Left ventricle myocardium inferior (tissue), 1 donor: ENCODE measurements at regions not wholly inside any gene's neighbourhood (a gene's known extent, or its start where the extent isn't known, plus 50 kb on each side); places are given as distances from the start of the nearest gene placed in this dataset.

Source experiments
- DNase-seq: peaks from one replicate; pipeline ENCODE4 v3.0.0-alpha.2; 2020
- H3K27ac ChIP-seq: fragments of 200-600 bp; replicated peaks from 2 replicates; pipeline ENCODE4 v1.8.0; 2021
- H3K27me3 ChIP-seq: fragments of 200-600 bp; 2 replicates; pipeline ENCODE4 v1.8.0; 2021; ENCODE audit warnings: low read depth
- H3K36me3 ChIP-seq: fragments of 200-600 bp; 2 replicates; pipeline ENCODE4 v1.8.0; 2021
- H3K4me1 ChIP-seq: fragments of 200-600 bp; 2 replicates; pipeline ENCODE4 v1.8.0; 2021
- H3K4me3 ChIP-seq: fragments of 200-600 bp; 2 replicates; pipeline ENCODE4 v1.8.0; 2021; ENCODE audit warnings: mild to moderate bottlenecking, moderate library complexity
- H3K9me3 ChIP-seq: fragments of 200-600 bp; replicated peaks from 2 replicates; pipeline ENCODE4 v1.8.0; 2021
- intact Hi-C: fragments of 100-400 bp; cut with micrococcal nuclease; formaldehyde crosslinking; loops from one replicate; pipeline ENCODE4 v1.11.0; 2022
- TF ChIP-seq, protein P1 (sequence below): fragments of 200-600 bp; IDR thresholded peaks from 2 replicates; pipeline ENCODE4 v1.8.0; 2021; ENCODE audit warnings: antibody characterized with exemption, mild to moderate bottlenecking, borderline replicate concordance
- donor health status: DM: no; HTN: yes; CAD: no; lungs with severe emphysema.

DNA sequence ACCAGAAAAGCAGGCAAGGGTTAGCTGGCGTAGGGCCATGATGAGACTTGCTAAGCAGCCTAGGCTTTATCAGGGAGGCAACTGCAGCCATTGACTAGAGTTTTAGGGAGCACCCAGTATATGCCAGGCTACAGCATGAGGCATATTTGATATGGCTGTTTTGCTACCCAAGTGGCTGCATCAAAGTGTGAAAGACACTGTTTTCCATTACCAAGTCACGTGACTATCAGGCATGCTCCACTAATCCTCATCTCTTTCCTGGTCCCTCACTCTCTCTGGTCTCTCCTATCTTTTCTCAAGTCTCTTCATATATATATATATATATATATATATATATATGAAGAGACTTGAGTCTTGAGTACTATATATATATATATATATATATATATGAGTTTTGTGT lies 206.7 kb upstream of the POU3F1 start:
- H3K36me3 ChIP-seq, result no peaks in the 10 kb centered on the region
- H3K4me3 ChIP-seq, result no peak overlapping the region
- no peaks in the 10 kb centered on the region for H3K9me3 ChIP-seq
- TF ChIP-seq, protein P1, sequence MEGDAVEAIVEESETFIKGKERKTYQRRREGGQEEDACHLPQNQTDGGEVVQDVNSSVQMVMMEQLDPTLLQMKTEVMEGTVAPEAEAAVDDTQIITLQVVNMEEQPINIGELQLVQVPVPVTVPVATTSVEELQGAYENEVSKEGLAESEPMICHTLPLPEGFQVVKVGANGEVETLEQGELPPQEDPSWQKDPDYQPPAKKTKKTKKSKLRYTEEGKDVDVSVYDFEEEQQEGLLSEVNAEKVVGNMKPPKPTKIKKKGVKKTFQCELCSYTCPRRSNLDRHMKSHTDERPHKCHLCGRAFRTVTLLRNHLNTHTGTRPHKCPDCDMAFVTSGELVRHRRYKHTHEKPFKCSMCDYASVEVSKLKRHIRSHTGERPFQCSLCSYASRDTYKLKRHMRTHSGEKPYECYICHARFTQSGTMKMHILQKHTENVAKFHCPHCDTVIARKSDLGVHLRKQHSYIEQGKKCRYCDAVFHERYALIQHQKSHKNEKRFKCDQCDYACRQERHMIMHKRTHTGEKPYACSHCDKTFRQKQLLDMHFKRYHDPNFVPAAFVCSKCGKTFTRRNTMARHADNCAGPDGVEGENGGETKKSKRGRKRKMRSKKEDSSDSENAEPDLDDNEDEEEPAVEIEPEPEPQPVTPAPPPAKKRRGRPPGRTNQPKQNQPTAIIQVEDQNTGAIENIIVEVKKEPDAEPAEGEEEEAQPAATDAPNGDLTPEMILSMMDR, result no peak
- peaks cover 87% of the 10 kb centered on the region for H3K27me3 ChIP-seq
- no peaks in the 10 kb centered on the region for H3K4me1 ChIP-seq
- no peak for DNase-seq
- no peak overlapping the region for H3K27ac ChIP-seq
- intact Hi-C loops, result no loop called here

DNA sequence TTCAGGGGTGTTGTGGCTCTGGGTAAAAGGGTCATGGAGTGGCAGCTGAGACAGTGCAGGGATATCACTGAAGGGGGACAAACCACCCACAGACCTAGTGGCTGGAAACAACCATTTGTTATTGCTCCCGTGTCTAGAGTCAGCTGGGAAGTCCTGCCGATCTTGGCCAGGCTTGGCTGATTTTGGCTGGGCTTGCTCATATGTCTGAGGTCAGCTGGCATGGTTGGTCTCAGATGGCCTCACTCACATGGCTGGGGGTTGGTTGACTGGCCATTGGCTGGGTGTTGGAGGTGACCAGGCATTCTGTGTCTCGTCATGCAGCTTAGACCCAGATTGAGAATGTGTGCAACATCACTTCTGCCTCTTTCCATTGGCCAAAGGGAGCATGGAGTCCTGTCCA lies 203.8 kb upstream of the POU3F1 start:
- Histone ChIP-seq H3K27me3 (peaks cover 73% of the 10 kb centered on the region), H3K4me3 (no peak overlapping the region), H3K9me3 (no peaks in the 10 kb centered on the region), H3K36me3 (no peaks in the 10 kb centered on the region), H3K27ac (no peak overlapping the region), H3K4me1 (no peaks in the 10 kb centered on the region)
- intact Hi-C loops, result no loop called here
- TF ChIP-seq, protein P1, result no peak
- DNase-seq, result no peak

DNA sequence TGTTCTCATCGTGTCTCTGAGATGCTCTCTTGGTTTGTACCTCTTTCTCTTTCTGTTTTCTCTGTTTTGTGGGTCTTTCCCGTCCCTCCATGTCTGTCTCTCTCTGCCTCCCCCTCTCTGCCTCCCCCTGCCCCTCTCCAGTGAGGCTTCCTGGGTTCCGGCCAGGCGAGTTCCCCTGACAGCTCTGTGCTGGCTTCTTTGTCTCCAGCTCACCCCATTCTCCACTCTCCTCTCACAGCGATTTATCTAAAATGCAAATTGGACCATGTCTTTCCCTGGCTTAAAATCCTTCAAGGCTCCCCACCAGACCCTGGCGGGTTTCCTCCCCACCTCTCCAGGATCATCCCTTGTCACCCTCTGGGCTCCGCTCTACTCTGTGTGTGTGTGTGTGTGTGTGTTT lies 202.4 kb upstream of the POU3F1 start:
- Histone ChIP-seq H3K4me3 (no peak overlapping the region), H3K9me3 (no peaks in the 10 kb centered on the region), H3K27me3 (peaks cover 62% of the 10 kb centered on the region), H3K36me3 (no peaks in the 10 kb centered on the region), H3K4me1 (no peaks in the 10 kb centered on the region), H3K27ac (no peak overlapping the region)
- intact Hi-C loops, result no loop called here
- TF ChIP-seq, protein P1, result no peak
- no peak for DNase-seq

DNA sequence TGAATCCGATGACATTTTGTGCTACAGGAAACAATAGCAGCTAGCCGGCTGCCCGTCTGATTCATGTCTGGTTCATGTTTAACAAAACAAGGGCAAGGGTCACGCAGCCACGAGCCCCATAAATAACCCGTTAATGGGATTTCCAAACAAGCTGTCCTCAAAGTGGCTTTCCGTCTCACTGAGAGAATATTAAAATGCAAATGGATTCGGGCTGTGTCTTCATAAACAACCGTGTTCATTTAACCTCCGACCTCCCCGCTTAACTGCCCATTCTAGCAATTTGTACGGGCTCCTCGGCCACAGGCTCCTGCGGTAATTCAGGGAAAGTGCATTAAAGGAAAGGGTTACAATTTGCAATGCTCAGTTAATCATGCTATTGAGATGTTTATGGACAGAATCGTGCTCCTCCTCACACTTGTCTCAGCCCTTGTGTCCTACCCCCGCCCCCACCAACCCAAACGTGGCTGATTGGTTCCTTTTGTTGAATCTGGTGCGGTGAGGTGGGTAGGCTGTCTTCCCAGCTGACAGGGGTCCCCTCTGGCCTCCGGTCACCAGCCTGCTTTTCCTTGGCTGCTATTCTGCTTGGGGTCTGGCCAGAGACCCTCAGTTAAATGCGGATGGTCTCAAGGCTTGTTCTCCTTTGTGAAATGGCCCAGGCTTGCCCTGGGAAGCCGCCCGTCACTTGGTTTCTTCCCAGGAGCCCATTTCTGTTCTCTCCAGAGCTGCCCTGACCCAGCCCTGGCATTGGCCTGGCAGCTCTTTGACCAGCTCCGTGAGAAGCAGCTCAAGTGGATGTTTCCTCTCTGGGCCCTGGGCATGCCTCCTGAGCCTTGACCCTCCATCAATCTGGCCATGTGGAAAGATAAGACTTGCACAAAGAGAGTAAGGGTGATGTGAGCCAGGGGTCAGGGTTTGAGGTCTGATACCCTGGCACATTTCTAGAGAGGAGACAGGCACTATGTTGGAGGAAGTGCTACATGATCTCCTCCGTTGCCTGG lies 200.7 kb upstream of the POU3F1 start:
- Histone ChIP-seq H3K4me1 (no peaks in the 10 kb centered on the region), H3K27me3 (peaks cover 50% of the 10 kb centered on the region), H3K9me3 (no peaks in the 10 kb centered on the region), H3K27ac (no peak overlapping the region), H3K36me3 (no peaks in the 10 kb centered on the region), H3K4me3 (no peak overlapping the region)
- intact Hi-C loops, result no loop called here
- DNase-seq, result no peak
- TF ChIP-seq, protein P1, result no peak

DNA sequence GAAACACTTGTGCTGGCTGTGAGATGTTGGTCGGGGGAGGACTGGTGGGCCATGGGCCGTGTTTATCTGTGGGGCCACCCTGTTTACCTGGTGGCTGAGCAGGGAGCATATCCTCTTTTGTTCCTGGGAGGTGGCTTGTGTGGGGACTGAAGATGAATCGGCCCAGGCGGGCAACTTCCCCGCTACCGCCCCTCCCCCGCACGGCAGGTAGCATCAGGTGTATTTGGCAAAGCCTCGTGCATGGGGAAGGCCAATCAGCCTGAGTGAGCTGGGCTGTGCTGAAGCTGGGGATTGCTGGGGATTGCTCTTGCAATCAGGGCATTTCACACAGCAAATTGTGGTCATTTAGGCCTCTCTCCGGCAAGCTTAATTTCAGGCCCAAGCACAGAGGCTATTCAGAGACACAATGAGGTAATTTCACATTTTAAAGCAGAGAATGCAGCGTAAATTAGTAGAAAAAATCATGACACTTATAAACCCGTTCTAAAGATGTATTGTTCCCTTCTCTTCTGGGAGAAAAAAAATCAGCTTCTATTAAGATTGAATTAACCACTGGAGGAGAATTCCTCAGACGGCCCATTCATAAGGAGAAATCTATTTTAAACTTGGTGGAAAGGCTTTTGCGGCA lies 197.7 kb upstream of the POU3F1 start:
- peaks cover 22% of the 10 kb centered on the region for H3K27me3 ChIP-seq
- no peak overlapping the region for H3K4me3 ChIP-seq
- TF ChIP-seq, protein P1, result no peak
- no peak for DNase-seq
- H3K27ac ChIP-seq, result no peak overlapping the region
- no peaks in the 10 kb centered on the region for H3K4me1 ChIP-seq
- no peaks in the 10 kb centered on the region for H3K9me3 ChIP-seq
- no peaks in the 10 kb centered on the region for H3K36me3 ChIP-seq
- intact Hi-C loops, result no loop called here
